HG02884 (cell line): ENCODE measurements at regions not wholly inside any gene's neighbourhood (a gene's known extent, or its start where the extent isn't known, plus 50 kb on each side); places are given as distances from the start of the nearest gene placed in this dataset.
"Not testable (repeated sequence)": the region's sequence is repeated elsewhere in the genome, so short reads cannot be mapped to it uniquely, and the experiment has no call there.

Experiments
- ATAC-seq: cut with Tn5 transposase; IDR thresholded peaks from one replicate; pipeline ENCODE4 v1.9.1; 2021; ENCODE audit warnings: mild to moderate bottlenecking, moderate library complexity; ENCODE audit not compliant: unreplicated experiment

- ATAC-seq = no peak
Observed at GRCh38 chr1:209132736-209133467, 450.6 kb upstream of the CAMK1G start.

- ATAC-seq = no peak
Observed at GRCh38 chr1:209134001-209134400, 449.5 kb upstream of the CAMK1G start.

GRCh38 chr1:209143916-209144315 lies 439.6 kb upstream of the CAMK1G start:
- no peak for ATAC-seq

- ATAC-seq = no peak
Observed at GRCh38 chr1:209150114-209150513, 433.4 kb upstream of the CAMK1G start.

- no peak for ATAC-seq
Observed at GRCh38 chr1:209153411-209153810, 430.1 kb upstream of the CAMK1G start.

GRCh38 chr1:209154912-209155311 lies 428.6 kb upstream of the CAMK1G start:
- no peak for ATAC-seq

GRCh38 chr1:209155546-209155945 lies 428.0 kb upstream of the CAMK1G start:
- ATAC-seq = no peak

GRCh38 chr1:209156991-209157390 lies 426.5 kb upstream of the CAMK1G start:
- ATAC-seq = no peak

- ATAC-seq = no peak
Observed at GRCh38 chr1:209157546-209158249, 425.8 kb upstream of the CAMK1G start.

- ATAC-seq = no peak
Observed at GRCh38 chr1:209158851-209159250, 424.7 kb upstream of the CAMK1G start.

- no peak for ATAC-seq
Observed at GRCh38 chr1:209160230-209160629, 423.3 kb upstream of the CAMK1G start.

GRCh38 chr1:209162651-209163050 lies 420.9 kb upstream of the CAMK1G start:
- ATAC-seq = no peak

- ATAC-seq = no peak
Observed at GRCh38 chr1:209168204-209168603, 415.3 kb upstream of the CAMK1G start.

GRCh38 chr1:209171151-209171550 lies 412.4 kb upstream of the CAMK1G start:
- ATAC-seq = no peak

- no peak for ATAC-seq
Observed at GRCh38 chr1:209172286-209172685, 411.2 kb upstream of the CAMK1G start.

GRCh38 chr1:209172792-209173542 lies 410.5 kb upstream of the CAMK1G start:
- ATAC-seq = not testable (repeated sequence)

- not testable (repeated sequence) for ATAC-seq
Observed at GRCh38 chr1:209173796-209174195, 409.7 kb upstream of the CAMK1G start.

GRCh38 chr1:209176866-209177430 lies 406.6 kb upstream of the CAMK1G start:
- no peak for ATAC-seq

GRCh38 chr1:209183195-209183594 lies 400.3 kb upstream of the CAMK1G start:
- ATAC-seq = no peak

- no peak for ATAC-seq
Observed at GRCh38 chr1:209187589-209187988, 395.9 kb upstream of the CAMK1G start.

GRCh38 chr1:209190591-209191261 lies 392.8 kb upstream of the CAMK1G start:
- ATAC-seq = peak; percentile 90
